Sigmoid colon (tissue), 4 donors: ENCODE measurements at regions not wholly inside any gene's neighbourhood (a gene's known extent, or its start where the extent isn't known, plus 50 kb on each side); places are given as distances from the start of the nearest gene placed in this dataset.

Experiments
- CTCF ChIP-seq, 4 experiments: fragments of 450-650 bp in 3 of 4; fragments of 200-600 bp in 1 of 4; IDR thresholded peaks; one replicate each; pipeline ENCODE4 v1.5.1; 2016 to 2019; ENCODE audit warnings: antibody characterized with exemption in 4 of 4, mild to moderate bottlenecking in 3 of 4, moderate library complexity in 2 of 4
- EP300 ChIP-seq, 4 donors: sonication (generic); formaldehyde crosslinking; IDR thresholded peaks; one replicate each; pipeline ENCODE4 v1.6.1; 2017; ENCODE audit warnings: antibody characterized with exemption in 4 of 4
- POLR2A ChIP-seq, 2 donors: fragments of 450-650 bp; IDR thresholded peaks; one replicate each; pipeline ENCODE4 v1.6.1; 2016; ENCODE audit warnings: antibody characterized with exemption in 2 of 2, mild to moderate bottlenecking in 2 of 2, moderate library complexity in 2 of 2
- POLR2AphosphoS5 ChIP-seq, 4 donors: sonication (generic); formaldehyde crosslinking; IDR thresholded peaks; one replicate each; pipeline ENCODE4 v1.6.1; 2017; ENCODE audit warnings: antibody characterized with exemption in 4 of 4

- no peak for TF ChIP-seq POLR2A (IDR thresholded peaks at IDR 0.05)
- TF ChIP-seq CTCF (IDR thresholded peaks at IDR 0.05) = no peak
- TF ChIP-seq POLR2AphosphoS5 (IDR thresholded peaks at IDR 0.05) = no peak
- TF ChIP-seq EP300 (IDR thresholded peaks at IDR 0.05) = no peak
These were observed 741.6 kb downstream of the FSCB start for GRCh38 chr14:43765474-43765873.
